ENCODE measurements at regions not wholly inside any gene's neighbourhood (a gene's known extent, or its start where the extent isn't known, plus 50 kb on each side); places are given as distances from the start of the nearest gene placed in this dataset.

DNA sequence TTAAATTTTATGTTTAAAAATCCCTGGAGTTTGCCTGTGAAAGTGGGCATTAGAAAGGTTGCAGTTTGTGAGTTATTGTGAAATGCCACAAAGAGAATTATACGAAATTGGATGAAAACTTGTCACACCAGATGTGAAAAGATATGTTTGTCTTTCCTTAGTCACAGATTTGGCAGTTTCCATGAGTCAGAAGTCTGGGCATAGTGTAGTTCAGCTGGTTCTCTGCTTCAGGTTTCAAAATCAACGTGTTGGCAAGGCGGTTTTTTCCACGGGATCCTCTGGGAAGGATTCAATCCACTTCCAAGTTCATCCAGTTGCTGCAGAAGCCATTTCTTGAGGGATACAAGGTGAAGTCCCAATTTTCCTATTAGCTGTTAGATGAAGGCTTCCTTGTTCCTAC is 658.0 kb upstream of the CDH2 start (continued):
- TF ChIP-seq, protein P1, sequence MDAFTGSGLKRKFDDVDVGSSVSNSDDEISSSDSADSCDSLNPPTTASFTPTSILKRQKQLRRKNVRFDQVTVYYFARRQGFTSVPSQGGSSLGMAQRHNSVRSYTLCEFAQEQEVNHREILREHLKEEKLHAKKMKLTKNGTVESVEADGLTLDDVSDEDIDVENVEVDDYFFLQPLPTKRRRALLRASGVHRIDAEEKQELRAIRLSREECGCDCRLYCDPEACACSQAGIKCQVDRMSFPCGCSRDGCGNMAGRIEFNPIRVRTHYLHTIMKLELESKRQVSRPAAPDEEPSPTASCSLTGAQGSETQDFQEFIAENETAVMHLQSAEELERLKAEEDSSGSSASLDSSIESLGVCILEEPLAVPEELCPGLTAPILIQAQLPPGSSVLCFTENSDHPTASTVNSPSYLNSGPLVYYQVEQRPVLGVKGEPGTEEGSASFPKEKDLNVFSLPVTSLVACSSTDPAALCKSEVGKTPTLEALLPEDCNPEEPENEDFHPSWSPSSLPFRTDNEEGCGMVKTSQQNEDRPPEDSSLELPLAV (CRISPR knock-in tag; conservative IDR thresholded peaks at IDR 0.05; ENCODE audit: low read depth) = no peak
- TF ChIP-seq, protein P2, sequence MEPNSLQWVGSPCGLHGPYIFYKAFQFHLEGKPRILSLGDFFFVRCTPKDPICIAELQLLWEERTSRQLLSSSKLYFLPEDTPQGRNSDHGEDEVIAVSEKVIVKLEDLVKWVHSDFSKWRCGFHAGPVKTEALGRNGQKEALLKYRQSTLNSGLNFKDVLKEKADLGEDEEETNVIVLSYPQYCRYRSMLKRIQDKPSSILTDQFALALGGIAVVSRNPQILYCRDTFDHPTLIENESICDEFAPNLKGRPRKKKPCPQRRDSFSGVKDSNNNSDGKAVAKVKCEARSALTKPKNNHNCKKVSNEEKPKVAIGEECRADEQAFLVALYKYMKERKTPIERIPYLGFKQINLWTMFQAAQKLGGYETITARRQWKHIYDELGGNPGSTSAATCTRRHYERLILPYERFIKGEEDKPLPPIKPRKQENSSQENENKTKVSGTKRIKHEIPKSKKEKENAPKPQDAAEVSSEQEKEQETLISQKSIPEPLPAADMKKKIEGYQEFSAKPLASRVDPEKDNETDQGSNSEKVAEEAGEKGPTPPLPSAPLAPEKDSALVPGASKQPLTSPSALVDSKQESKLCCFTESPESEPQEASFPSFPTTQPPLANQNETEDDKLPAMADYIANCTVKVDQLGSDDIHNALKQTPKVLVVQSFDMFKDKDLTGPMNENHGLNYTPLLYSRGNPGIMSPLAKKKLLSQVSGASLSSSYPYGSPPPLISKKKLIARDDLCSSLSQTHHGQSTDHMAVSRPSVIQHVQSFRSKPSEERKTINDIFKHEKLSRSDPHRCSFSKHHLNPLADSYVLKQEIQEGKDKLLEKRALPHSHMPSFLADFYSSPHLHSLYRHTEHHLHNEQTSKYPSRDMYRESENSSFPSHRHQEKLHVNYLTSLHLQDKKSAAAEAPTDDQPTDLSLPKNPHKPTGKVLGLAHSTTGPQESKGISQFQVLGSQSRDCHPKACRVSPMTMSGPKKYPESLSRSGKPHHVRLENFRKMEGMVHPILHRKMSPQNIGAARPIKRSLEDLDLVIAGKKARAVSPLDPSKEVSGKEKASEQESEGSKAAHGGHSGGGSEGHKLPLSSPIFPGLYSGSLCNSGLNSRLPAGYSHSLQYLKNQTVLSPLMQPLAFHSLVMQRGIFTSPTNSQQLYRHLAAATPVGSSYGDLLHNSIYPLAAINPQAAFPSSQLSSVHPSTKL (CRISPR knock-in tag; IDR thresholded peaks at IDR 0.05) = no peak
- TF ChIP-seq, protein P3, sequence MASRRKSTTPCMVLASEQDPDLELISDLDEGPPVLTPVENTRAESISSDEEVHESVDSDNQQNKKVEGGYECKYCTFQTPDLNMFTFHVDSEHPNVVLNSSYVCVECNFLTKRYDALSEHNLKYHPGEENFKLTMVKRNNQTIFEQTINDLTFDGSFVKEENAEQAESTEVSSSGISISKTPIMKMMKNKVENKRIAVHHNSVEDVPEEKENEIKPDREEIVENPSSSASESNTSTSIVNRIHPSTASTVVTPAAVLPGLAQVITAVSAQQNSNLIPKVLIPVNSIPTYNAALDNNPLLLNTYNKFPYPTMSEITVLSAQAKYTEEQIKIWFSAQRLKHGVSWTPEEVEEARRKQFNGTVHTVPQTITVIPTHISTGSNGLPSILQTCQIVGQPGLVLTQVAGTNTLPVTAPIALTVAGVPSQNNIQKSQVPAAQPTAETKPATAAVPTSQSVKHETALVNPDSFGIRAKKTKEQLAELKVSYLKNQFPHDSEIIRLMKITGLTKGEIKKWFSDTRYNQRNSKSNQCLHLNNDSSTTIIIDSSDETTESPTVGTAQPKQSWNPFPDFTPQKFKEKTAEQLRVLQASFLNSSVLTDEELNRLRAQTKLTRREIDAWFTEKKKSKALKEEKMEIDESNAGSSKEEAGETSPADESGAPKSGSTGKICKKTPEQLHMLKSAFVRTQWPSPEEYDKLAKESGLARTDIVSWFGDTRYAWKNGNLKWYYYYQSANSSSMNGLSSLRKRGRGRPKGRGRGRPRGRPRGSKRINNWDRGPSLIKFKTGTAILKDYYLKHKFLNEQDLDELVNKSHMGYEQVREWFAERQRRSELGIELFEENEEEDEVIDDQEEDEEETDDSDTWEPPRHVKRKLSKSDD (CRISPR knock-in tag; IDR thresholded peaks at IDR 0.05; ENCODE audit: low read depth) = no peak

DNA sequence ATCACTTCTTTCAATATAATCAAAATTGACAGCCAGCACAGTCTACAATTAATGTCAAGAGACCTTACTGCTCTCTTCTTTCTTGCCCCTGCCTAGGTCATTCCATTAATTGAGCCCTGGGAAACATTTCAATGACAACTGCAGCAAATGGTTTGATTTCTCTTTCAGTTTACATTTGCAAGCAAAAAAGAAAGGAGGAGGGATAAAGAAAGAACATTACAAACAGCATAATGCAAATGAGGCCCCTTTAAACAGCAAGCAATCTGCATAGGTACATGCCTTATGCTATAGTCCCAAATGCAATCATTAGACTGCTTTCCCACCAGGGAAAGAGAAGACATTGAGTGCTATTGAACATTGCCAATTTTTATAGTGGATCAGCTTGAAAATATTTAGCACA is 655.0 kb upstream of the CDH2 start:
- FAIRE-seq = no peak
- H3K9ac ChIP-seq (ENCODE audit: insufficient read depth, low read depth, low read length) = no peak overlapping the region
- no peak overlapping the region for H2AFZ ChIP-seq (ENCODE audit: low read length)
- no peak overlapping the region for H3K4me2 ChIP-seq (ENCODE audit: low read depth, low read length)
- H3K4me1 ChIP-seq (ENCODE audit: insufficient read depth, low read length) = no peaks in the 10 kb centered on the region
- no peak overlapping the region for H3K4me3 ChIP-seq (replicated peaks in 1 of 3; ENCODE audit: insufficient read depth in 1 of 3, low read depth in 2 of 3, low read length in 3 of 3)
- no peaks in the 10 kb centered on the region for H4K20me1 ChIP-seq (ENCODE audit: insufficient read depth, low read length)
- DNase-seq (ENCODE audit: low spot score) = no peak
- in situ Hi-C loops (cut with HindIII; ENCODE audit: extremely low pct_ligation_motif_present, low pct_unique_long_range_greater_than_20kb) = no loop called here
- H3K36me3 ChIP-seq (replicated peaks in 1 of 2; ENCODE audit: control insufficient read depth in 1 of 2, insufficient read depth in 2 of 2, low read length in 2 of 2) = no peaks in the 10 kb centered on the region
- H3K27me3 ChIP-seq (ENCODE audit: control insufficient read depth in 1 of 2, insufficient read depth in 2 of 2, low read length in 2 of 2) = no peaks in the 10 kb centered on the region
- intact Hi-C loops (cut with micrococcal nuclease; ENCODE audit: unreplicated experiment) = no loop called here
- ATAC-seq = no peak
- CTCF ChIA-PET (ENCODE audit: low intra/inter-chr PET ratio, low total read pairs) = no interaction called here
- POLR2A ChIA-PET = no interaction called here
- H3K9me3 ChIP-seq (ENCODE audit: low read length) = no peaks in the 10 kb centered on the region
- no peaks in the 10 kb centered on the region for H3K79me2 ChIP-seq (ENCODE audit: insufficient read depth, low read length)
- H3K27ac ChIP-seq (ENCODE audit: extremely low read length, insufficient read depth, low read length) = no peak overlapping the region
- no TSS peak for BruUV-seq (replicated peaks)
- TF ChIP-seq ZNF577 (CRISPR knock-in tag; IDR thresholded peaks at IDR 0.05; ENCODE audit: borderline replicate concordance, low read depth) (no peak), ZNF747 (CRISPR knock-in tag; IDR thresholded peaks at IDR 0.05; ENCODE audit: borderline replicate concordance) (no peak), BRD4 (CRISPR knock-in tag; IDR thresholded peaks at IDR 0.05) (no peak)
- TF ChIP-seq, protein P4, sequence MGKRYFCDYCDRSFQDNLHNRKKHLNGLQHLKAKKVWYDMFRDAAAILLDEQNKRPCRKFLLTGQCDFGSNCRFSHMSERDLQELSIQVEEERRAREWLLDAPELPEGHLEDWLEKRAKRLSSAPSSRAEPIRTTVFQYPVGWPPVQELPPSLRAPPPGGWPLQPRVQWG (CRISPR knock-in tag; IDR thresholded peaks at IDR 0.05; ENCODE audit: borderline replicate concordance, low read depth) = no peak
- TF ChIP-seq, protein P5, sequence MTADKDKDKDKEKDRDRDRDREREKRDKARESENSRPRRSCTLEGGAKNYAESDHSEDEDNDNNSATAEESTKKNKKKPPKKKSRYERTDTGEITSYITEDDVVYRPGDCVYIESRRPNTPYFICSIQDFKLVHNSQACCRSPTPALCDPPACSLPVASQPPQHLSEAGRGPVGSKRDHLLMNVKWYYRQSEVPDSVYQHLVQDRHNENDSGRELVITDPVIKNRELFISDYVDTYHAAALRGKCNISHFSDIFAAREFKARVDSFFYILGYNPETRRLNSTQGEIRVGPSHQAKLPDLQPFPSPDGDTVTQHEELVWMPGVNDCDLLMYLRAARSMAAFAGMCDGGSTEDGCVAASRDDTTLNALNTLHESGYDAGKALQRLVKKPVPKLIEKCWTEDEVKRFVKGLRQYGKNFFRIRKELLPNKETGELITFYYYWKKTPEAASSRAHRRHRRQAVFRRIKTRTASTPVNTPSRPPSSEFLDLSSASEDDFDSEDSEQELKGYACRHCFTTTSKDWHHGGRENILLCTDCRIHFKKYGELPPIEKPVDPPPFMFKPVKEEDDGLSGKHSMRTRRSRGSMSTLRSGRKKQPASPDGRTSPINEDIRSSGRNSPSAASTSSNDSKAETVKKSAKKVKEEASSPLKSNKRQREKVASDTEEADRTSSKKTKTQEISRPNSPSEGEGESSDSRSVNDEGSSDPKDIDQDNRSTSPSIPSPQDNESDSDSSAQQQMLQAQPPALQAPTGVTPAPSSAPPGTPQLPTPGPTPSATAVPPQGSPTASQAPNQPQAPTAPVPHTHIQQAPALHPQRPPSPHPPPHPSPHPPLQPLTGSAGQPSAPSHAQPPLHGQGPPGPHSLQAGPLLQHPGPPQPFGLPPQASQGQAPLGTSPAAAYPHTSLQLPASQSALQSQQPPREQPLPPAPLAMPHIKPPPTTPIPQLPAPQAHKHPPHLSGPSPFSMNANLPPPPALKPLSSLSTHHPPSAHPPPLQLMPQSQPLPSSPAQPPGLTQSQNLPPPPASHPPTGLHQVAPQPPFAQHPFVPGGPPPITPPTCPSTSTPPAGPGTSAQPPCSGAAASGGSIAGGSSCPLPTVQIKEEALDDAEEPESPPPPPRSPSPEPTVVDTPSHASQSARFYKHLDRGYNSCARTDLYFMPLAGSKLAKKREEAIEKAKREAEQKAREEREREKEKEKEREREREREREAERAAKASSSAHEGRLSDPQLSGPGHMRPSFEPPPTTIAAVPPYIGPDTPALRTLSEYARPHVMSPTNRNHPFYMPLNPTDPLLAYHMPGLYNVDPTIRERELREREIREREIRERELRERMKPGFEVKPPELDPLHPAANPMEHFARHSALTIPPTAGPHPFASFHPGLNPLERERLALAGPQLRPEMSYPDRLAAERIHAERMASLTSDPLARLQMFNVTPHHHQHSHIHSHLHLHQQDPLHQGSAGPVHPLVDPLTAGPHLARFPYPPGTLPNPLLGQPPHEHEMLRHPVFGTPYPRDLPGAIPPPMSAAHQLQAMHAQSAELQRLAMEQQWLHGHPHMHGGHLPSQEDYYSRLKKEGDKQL (CRISPR knock-in tag; IDR thresholded peaks at IDR 0.05; ENCODE audit: low read depth) = no peak
